Endothelial cell (in vitro differentiated cells): ENCODE measurements at regions not wholly inside any gene's neighbourhood (a gene's known extent, or its start where the extent isn't known, plus 50 kb on each side); places are given as distances from the start of the nearest gene placed in this dataset.

Experiments
- DNase-seq: peaks from one replicate; pipeline ENCODE4 v3.0.0; 2021; ENCODE audit warnings: low spot score
- H3K27ac Mint-ChIP-seq: one replicate; pipeline ENCODE4 v1.8.0; 2021; ENCODE audit warnings: mixed read lengths, inconsistent platforms; ENCODE audit not compliant: unreplicated experiment
- H3K27me3 Mint-ChIP-seq: one replicate; pipeline ENCODE4 v1.8.0; 2021; ENCODE audit warnings: mild to moderate bottlenecking, moderate library complexity, mixed read lengths, inconsistent platforms; ENCODE audit not compliant: unreplicated experiment
- H3K36me3 Mint-ChIP-seq: one replicate; pipeline ENCODE4 v1.8.0; 2021; ENCODE audit warnings: mild to moderate bottlenecking, low read depth, mixed read lengths, inconsistent platforms; ENCODE audit not compliant: unreplicated experiment
- H3K4me1 Mint-ChIP-seq: one replicate; pipeline ENCODE4 v1.8.0; 2021; ENCODE audit warnings: mild to moderate bottlenecking, mixed read lengths, inconsistent platforms; ENCODE audit not compliant: unreplicated experiment
- H3K4me3 Mint-ChIP-seq: one replicate; pipeline ENCODE4 v1.8.0; 2021; ENCODE audit warnings: mild to moderate bottlenecking, mixed read lengths, inconsistent platforms; ENCODE audit not compliant: unreplicated experiment
- H3K9me3 Mint-ChIP-seq: one replicate; pipeline ENCODE4 v1.8.0; 2021; ENCODE audit warnings: mixed read lengths, inconsistent platforms; ENCODE audit not compliant: unreplicated experiment
- TF ChIP-seq, protein P1 (sequence below): fragments of 200-600 bp; sonication (generic); IDR thresholded peaks from one replicate; pipeline ENCODE4 v1.5.0; 2021; ENCODE audit warnings: antibody characterized with exemption; ENCODE audit not compliant: unreplicated experiment

DNA sequence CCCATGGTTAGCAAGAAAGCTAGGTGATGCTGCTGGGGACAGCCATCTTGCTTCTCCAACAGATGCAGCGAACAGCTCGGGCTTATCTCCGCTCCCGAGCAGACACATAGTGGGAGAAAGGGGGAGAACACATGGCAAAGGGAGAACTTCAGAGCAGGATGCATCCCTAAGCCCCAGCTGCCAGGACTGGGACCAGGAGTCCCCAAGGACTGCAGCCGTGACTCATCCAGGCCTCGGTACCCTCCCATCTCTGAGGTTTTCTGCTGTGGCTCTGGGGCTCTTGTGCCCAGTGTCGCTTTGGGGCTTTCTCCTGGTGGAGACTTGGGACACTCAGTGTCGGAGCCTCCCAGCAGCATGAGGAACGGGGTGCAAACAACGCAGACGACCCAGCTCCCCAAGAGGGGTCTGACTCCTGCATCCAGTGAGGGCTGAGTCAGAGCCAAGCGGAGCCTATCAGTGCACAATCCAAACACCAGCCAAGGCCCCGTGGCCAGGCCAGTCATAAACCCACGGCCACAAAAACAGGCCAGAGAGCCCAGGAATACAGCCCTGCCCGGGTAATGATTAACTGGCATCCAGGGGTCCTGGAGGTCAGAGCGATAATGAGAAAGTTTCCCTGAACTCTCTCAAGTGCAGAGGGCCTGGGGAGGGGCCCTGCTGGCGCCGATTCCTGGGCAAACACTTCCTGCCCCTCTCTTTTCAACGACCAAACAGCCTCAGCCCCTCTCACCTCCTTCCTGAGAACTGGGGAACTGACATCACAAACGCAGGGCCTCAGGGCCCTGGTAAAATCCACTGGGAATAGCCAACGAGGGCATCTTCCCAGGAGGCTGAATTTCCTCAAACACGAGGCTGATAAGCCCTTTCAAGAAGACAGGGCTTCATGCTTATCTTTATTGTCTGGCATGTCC lies 202.9 kb downstream of the USP12 start:
- peaks cover 2% of the 10 kb centered on the region for H3K4me1 Mint-ChIP-seq
- TF ChIP-seq, protein P1, sequence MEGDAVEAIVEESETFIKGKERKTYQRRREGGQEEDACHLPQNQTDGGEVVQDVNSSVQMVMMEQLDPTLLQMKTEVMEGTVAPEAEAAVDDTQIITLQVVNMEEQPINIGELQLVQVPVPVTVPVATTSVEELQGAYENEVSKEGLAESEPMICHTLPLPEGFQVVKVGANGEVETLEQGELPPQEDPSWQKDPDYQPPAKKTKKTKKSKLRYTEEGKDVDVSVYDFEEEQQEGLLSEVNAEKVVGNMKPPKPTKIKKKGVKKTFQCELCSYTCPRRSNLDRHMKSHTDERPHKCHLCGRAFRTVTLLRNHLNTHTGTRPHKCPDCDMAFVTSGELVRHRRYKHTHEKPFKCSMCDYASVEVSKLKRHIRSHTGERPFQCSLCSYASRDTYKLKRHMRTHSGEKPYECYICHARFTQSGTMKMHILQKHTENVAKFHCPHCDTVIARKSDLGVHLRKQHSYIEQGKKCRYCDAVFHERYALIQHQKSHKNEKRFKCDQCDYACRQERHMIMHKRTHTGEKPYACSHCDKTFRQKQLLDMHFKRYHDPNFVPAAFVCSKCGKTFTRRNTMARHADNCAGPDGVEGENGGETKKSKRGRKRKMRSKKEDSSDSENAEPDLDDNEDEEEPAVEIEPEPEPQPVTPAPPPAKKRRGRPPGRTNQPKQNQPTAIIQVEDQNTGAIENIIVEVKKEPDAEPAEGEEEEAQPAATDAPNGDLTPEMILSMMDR, result no peak
- no peaks in the 10 kb centered on the region for H3K36me3 Mint-ChIP-seq
- no peak overlapping the region for H3K4me3 Mint-ChIP-seq
- DNase-seq, result no peak
- H3K27me3 Mint-ChIP-seq, result peaks cover 8% of the 10 kb centered on the region
- no peak overlapping the region for H3K27ac Mint-ChIP-seq
- H3K9me3 Mint-ChIP-seq, result no peaks in the 10 kb centered on the region

DNA sequence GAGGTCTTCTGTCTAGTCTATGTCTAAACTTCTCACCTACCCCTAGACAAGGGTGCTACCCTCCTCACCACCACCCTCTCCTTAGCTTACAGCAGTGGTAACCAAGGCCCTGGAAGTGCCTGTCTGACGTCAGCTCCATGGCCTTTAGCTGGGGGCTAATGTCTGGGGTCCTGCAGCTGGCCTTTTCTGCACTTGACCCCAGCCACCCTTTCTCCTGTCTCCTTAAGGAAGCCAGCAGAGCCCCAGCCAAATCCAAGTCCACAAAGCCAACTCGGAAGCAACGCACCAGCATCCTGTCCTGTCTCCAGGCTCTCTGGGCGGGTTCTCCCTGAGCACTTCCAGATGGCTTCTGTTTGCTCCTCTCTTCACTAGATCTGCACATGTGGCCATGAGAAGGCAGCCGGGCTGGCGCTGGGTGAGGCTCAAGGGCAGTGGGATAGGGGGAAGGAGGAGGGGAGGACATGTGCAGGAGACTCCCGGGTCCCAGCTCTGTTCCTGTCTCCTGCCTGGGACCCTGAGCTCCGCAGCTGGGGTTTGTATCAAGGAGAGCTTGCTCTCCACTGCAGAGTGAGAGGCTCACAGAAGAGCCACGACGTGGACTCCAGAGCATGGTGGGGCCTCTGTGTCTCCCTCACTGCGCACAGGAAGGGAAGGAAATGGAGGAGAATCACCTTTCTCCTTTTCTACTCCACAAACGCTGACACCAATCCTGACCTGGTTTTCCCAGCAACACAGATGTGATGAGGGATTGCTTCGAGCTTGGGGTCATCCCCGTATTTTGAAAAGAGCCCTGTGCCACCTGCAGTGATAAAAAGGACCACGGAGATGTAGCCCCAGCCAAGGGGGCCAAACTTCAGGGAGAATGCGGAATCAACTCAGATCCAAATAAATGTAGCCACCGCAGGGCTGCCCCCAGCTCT lies 204.2 kb downstream of the USP12 start:
- Mint-ChIP-seq H3K27ac (no peak overlapping the region), H3K4me3 (no peak overlapping the region), H3K36me3 (no peaks in the 10 kb centered on the region), H3K27me3 (peaks cover 8% of the 10 kb centered on the region), H3K4me1 (no peaks in the 10 kb centered on the region), H3K9me3 (no peaks in the 10 kb centered on the region)
- TF ChIP-seq, protein P1, result no peak
- DNase-seq, result no peak

DNA sequence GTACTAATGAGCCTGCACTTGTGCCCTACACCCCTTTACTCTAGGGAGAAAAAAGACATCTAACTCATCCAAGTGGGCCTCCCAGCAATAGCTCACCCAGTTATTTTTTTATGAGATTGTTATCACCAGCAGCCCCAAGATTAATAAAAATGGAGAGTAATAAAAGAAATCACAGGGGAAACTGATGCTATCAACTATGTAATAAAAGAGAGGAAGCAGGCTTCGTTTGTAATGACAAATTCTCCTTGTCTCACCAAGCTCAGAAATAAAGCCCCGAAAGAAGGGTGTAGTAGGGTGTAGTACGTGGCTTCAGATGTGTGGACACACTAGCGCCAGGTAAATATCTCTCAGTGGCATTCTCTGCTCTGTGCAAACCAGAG lies 204.9 kb downstream of the USP12 start:
- H3K9me3 Mint-ChIP-seq, result no peaks in the 10 kb centered on the region
- peaks cover 7% of the 10 kb centered on the region for H3K27me3 Mint-ChIP-seq
- DNase-seq, result no peak
- H3K4me1 Mint-ChIP-seq, result no peaks in the 10 kb centered on the region
- H3K27ac Mint-ChIP-seq, result no peak overlapping the region
- H3K36me3 Mint-ChIP-seq, result no peaks in the 10 kb centered on the region
- TF ChIP-seq, protein P1, result no peak
- no peak overlapping the region for H3K4me3 Mint-ChIP-seq

DNA sequence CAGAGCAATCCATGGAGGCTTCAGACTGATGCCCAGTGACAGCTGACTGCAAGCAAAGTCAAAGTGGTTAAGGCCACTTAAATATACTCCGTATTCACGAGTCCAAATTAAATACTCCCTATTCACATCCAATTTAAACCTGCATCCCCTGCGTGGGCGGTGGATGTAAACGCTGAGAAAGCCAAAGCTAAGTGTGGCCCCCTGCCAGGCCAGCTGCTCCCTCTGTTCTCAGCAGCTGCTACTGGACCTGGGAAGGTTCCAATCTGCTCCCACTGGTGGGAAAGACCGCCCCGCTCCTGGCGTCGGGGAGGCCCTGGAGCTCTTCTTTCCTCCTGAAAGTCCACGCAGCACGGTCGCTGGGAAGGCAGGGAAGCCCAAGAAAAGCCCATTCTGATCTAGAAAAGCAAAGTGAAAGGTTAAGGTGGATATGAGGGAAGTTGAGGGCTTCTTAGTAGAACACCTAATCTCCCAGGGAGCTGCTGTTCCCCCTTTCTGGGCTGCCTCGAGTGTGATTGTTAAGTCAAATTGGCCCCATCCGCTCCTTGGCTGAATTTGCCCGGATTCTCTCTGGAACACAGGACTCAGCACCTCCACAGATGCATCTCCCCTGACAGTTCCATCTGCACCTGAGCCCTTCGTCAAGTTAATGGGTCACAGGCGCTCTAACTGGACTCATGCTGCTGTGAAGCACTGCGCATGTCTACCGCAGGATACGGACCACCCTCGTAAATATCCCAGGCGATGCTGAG lies 205.5 kb downstream of the USP12 start:
- H3K4me3 Mint-ChIP-seq, result no peak overlapping the region
- H3K4me1 Mint-ChIP-seq, result no peaks in the 10 kb centered on the region
- H3K9me3 Mint-ChIP-seq, result no peaks in the 10 kb centered on the region
- H3K27ac Mint-ChIP-seq, result no peak overlapping the region
- no peaks in the 10 kb centered on the region for H3K36me3 Mint-ChIP-seq
- peaks cover 4% of the 10 kb centered on the region for H3K27me3 Mint-ChIP-seq
- TF ChIP-seq, protein P1, result no peak
- DNase-seq, result no peak
